ENCODE measurements at regions not wholly inside any gene's neighbourhood (a gene's known extent, or its start where the extent isn't known, plus 50 kb on each side); places are given as distances from the start of the nearest gene placed in this dataset.
"Not testable (repeated sequence)": the region's sequence is repeated elsewhere in the genome, so short reads cannot be mapped to it uniquely, and the experiment has no call there.

GRCh38 chr21:5243715-5244375, 5277.5 kb upstream of the TPTE start:
- not testable (repeated sequence) for TF ChIP-seq CTCF (IDR thresholded peaks at IDR 0.05); ZFX (IDR thresholded peaks at IDR 0.05; ENCODE audit: borderline replicate concordance)
